HG03469 (cell line): ENCODE measurements at regions not wholly inside any gene's neighbourhood (a gene's known extent, or its start where the extent isn't known, plus 50 kb on each side); places are given as distances from the start of the nearest gene placed in this dataset.

Source experiments
- ATAC-seq: cut with Tn5 transposase; IDR thresholded peaks from one replicate; pipeline ENCODE4 v1.9.1; 2021; ENCODE audit warnings: mild to moderate bottlenecking, moderate library complexity, moderate number of reproducible peaks; ENCODE audit not compliant: unreplicated experiment

- ATAC-seq, result no peak
These were observed 69.8 kb downstream of the CD83 start for GRCh38 chr6:14187406-14187805.

GRCh38 chr6:14189074-14189473 lies 71.5 kb downstream of the CD83 start:
- no peak for ATAC-seq

GRCh38 chr6:14190191-14190928 lies 72.8 kb downstream of the CD83 start:
- ATAC-seq, result no peak

GRCh38 chr6:14190929-14191224 lies 73.3 kb downstream of the CD83 start:
- ATAC-seq, result no peak

GRCh38 chr6:14191761-14192160 lies 74.2 kb downstream of the CD83 start:
- no peak for ATAC-seq

GRCh38 chr6:14192216-14192788 lies 74.7 kb downstream of the CD83 start:
- no peak for ATAC-seq

GRCh38 chr6:14193524-14193923 lies 76.0 kb downstream of the CD83 start:
- no peak for ATAC-seq

- no peak for ATAC-seq
These were observed 76.9 kb downstream of the CD83 start for GRCh38 chr6:14194483-14194882.

GRCh38 chr6:14194976-14195375 lies 77.4 kb downstream of the CD83 start:
- no peak for ATAC-seq

GRCh38 chr6:14196026-14196425 lies 78.5 kb downstream of the CD83 start:
- ATAC-seq, result no peak

- ATAC-seq, result no peak
These were observed 79.5 kb downstream of the CD83 start for GRCh38 chr6:14197118-14197517.

GRCh38 chr6:14200047-14200446 lies 82.5 kb downstream of the CD83 start:
- ATAC-seq, result no peak

- no peak for ATAC-seq
These were observed 85.4 kb downstream of the CD83 start for GRCh38 chr6:14202947-14203346.

- ATAC-seq, result no peak
These were observed 88.8 kb downstream of the CD83 start for GRCh38 chr6:14206391-14206790.

GRCh38 chr6:14207448-14207847 lies 89.9 kb downstream of the CD83 start:
- ATAC-seq, result no peak

GRCh38 chr6:14209000-14209399 lies 91.4 kb downstream of the CD83 start:
- ATAC-seq, result no peak

GRCh38 chr6:14210077-14210476 lies 92.5 kb downstream of the CD83 start:
- no peak for ATAC-seq

- peak; percentile 75 for ATAC-seq
These were observed 93.3 kb downstream of the CD83 start for GRCh38 chr6:14210663-14211561.

- ATAC-seq, result no peak
These were observed 94.0 kb downstream of the CD83 start for GRCh38 chr6:14211562-14211942.

- ATAC-seq, result no peak
These were observed 94.4 kb downstream of the CD83 start for GRCh38 chr6:14212020-14212419.

GRCh38 chr6:14212632-14213031 lies 95.1 kb downstream of the CD83 start:
- ATAC-seq, result no peak
